Small intestine (tissue), 7 donors: ENCODE measurements at regions not wholly inside any gene's neighbourhood (a gene's known extent, or its start where the extent isn't known, plus 50 kb on each side); places are given as distances from the start of the nearest gene placed in this dataset.
A peak's percentile ranks its signal among the peaks of the same experiment; 100 is the strongest.
"Not testable (repeated sequence)": the region's sequence is repeated elsewhere in the genome, so short reads cannot be mapped to it uniquely, and the experiment has no call there.

Experiments used
- DNase-seq, 2 donors: peaks; one replicate each; pipeline versions ENCODE4 v3.0.0 to v3.0.0-alpha.2; 2013
- FAIRE-seq: peaks from 2 replicates; lab custom pipeline; 2012; peaks lifted over from hg19 to GRCh38; lab: Jason Lieb, UNC
- H3K27ac ChIP-seq, 3 donors: one replicate each; pipeline ENCODE4 v1.5.1; 2013; ENCODE audit warnings: low read length in 2 of 3, mild to moderate bottlenecking in 2 of 3, control low read depth in 1 of 3, inconsistent platforms in 1 of 3, low read depth in 1 of 3, moderate library complexity in 1 of 3
- H3K27me3 ChIP-seq, 3 donors: one replicate each; pipeline ENCODE4 v1.6.1; 2013; ENCODE audit warnings: low read length in 3 of 3, inconsistent platforms in 1 of 3; ENCODE audit not compliant: control insufficient read depth in 3 of 3, insufficient read depth in 3 of 3
- H3K36me3 ChIP-seq, 3 donors: one replicate each; pipeline ENCODE4 v1.6.1; 2013; ENCODE audit warnings: low read length in 3 of 3, inconsistent platforms in 1 of 3, low read depth in 1 of 3, mild to moderate bottlenecking in 1 of 3, moderate library complexity in 1 of 3; ENCODE audit not compliant: control insufficient read depth in 3 of 3, insufficient read depth in 2 of 3
- H3K4me1 ChIP-seq, 3 donors: one replicate each; pipeline ENCODE4 v1.6.1; 2013; ENCODE audit warnings: low read length in 2 of 3, inconsistent platforms in 1 of 3, low read depth in 1 of 3, mild to moderate bottlenecking in 1 of 3, moderate library complexity in 1 of 3; ENCODE audit not compliant: control insufficient read depth in 3 of 3, insufficient read depth in 2 of 3
- H3K4me3 ChIP-seq, 3 donors: one replicate each; pipeline ENCODE4 v1.5.1; 2013; ENCODE audit warnings: low read length in 3 of 3, control low read depth in 1 of 3, inconsistent platforms in 1 of 3, low read depth in 1 of 3, mild to moderate bottlenecking in 1 of 3, moderate library complexity in 1 of 3
- H3K9me3 ChIP-seq, 2 donors: one replicate each; pipeline ENCODE4 v1.6.1; 2013; ENCODE audit warnings: low read depth in 1 of 2, low read length in 1 of 2; ENCODE audit not compliant: control insufficient read depth in 2 of 2, insufficient read depth in 1 of 2
- WGBS, 3 donors: extraction: QIAGEN DNeasy Blood & Tissue Kit; methylation state at CpG; one replicate each; pipeline ENCODE4 v1.1.7; 2013; 5-methylcytosine and 5-hydroxymethylcytosine counted together
- donor health status: healthy with polysubstance abuse.
- donor health status: control.
- donor health status: control.
- donor health status: Bipolar disorder and iron deficiency.
- donor health status: healthy.

DNA sequence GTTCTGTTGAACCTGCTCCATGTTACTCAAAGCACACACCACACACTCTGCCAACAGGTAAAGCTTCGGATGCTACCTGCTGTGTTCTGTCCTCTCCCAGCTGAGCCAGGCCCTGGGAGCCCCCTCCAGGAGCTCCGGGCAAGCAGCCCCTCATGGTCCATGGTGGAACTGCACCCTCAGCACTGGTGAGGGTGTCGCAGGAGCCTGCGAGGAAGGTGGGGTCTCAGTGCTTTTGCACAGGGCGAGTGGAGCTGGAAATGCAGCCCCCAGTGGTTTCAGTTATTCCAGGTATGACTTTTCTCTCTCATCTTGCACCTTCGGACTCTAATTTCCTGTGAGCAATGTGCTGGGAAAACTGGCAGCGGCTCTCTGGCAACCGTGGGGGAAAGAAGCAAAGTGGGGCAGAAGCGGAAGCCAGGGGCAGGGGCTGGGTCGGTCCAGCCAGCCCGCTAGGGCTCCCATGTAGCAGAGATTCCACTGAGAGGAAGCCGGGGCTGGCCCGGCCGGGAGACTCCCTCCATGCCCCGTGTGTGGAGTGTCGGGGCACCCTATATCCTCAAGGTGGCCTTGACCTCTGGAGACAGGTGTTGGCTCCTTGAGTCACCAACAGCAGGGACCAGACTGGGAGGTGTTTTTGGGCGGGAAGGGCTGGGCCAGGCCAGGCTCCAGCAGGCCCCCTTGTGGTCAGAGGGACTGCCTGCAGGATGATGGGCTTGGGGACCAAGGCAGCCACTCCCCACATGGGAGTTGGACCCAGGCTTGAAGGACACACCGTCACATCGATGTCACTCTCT is 75.6 kb upstream of the PRSS3 start:
- peaks cover 0 to 3% (median 0%) of the 10 kb centered on the region in 3 donors for H3K4me1 ChIP-seq
- DNase-seq (peak; percentile 24 to 31), FAIRE-seq (no peak)
- H3K27me3 ChIP-seq: peaks cover 0 to 2% (median 2%) of the 10 kb centered on the region in 3 donors
- no peak overlapping the region for H3K27ac ChIP-seq
- no peaks in the 10 kb centered on the region for H3K36me3 ChIP-seq
- H3K9me3 ChIP-seq: no peaks in the 10 kb centered on the region
- 28 to 42% (median 30%) methylated on average over 18 to 19 of the region's 19 CpGs for WGBS, 3 donors
- H3K4me3 ChIP-seq: no peak overlapping the region

GRCh38 chr9:33721674-33722358 is 73.5 kb upstream of the PRSS3 start:
- no peak overlapping the region for H3K27ac ChIP-seq
- H3K36me3 ChIP-seq: no peaks in the 10 kb centered on the region
- peak; percentile 76 to 87 for DNase-seq
- WGBS, 3 donors: 26 to 27% (median 26%) methylated on average over 32 of the region's 32 CpGs
- H3K27me3 ChIP-seq: peaks cover 0 to 2% (median 2%) of the 10 kb centered on the region in 3 donors
- no peaks in the 10 kb centered on the region for H3K9me3 ChIP-seq
- no peak overlapping the region for H3K4me3 ChIP-seq
- peaks cover 0 to 3% (median 0%) of the 10 kb centered on the region in 3 donors for H3K4me1 ChIP-seq
- no peak for FAIRE-seq

DNA sequence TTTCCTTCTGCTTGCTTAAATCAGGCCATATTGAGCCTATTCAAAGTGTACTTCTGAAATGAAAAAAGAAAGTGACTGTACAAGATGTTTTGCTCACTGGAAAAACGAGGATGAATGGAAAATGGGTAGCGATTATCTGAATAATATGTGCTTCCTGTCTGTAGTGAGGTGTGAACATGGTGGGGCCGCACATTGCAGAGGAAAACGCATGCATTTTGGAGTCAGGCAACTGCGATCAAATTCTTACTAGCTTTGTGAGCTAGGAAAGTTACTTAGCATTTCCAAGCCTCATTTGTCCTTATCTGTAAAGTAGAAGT is 73.0 kb upstream of the PRSS3 start:
- Histone ChIP-seq H3K27me3 (peaks cover 0 to 2% (median 2%) of the 10 kb centered on the region in 3 donors), H3K27ac (no peak overlapping the region), H3K9me3 (no peaks in the 10 kb centered on the region), H3K4me1 (peaks cover 0 to 3% (median 0%) of the 10 kb centered on the region in 3 donors), H3K4me3 (no peak overlapping the region), H3K36me3 (no peaks in the 10 kb centered on the region)
- 54 to 57% (median 56%) methylated on average over 5 of the region's 5 CpGs for WGBS, 3 donors
- FAIRE-seq (no peak), DNase-seq (no peak)

- FAIRE-seq: no peak
- WGBS, 3 donors: 77 to 89% (median 77%) methylated on average over 1 of the region's 1 CpG
Measured at GRCh38 chr9:33728613-33729012, 66.7 kb upstream of the PRSS3 start.

GRCh38 chr9:33731142-33731541 is 64.2 kb upstream of the PRSS3 start:
- no peak for FAIRE-seq
- Histone ChIP-seq H3K27ac (no peak overlapping the region), H3K27me3 (no peaks in the 10 kb centered on the region), H3K4me3 (no peak overlapping the region), H3K4me1 (no peaks in the 10 kb centered on the region), H3K9me3 (no peaks in the 10 kb centered on the region), H3K36me3 (no peaks in the 10 kb centered on the region)
- no peak for DNase-seq
- 66 to 81% (median 80%) methylated on average over 4 of the region's 4 CpGs for whole genome bisulfite sequencing, 3 donors

More at GRCh38 chr9:33728613-33729012, 66.7 kb upstream of the PRSS3 start:
- no peak overlapping the region for H3K27ac ChIP-seq
- H3K4me3 ChIP-seq: no peak overlapping the region
- no peak for DNase-seq
- no peaks in the 10 kb centered on the region for H3K9me3 ChIP-seq
- H3K4me1 ChIP-seq: no peaks in the 10 kb centered on the region
- H3K36me3 ChIP-seq: no peaks in the 10 kb centered on the region
- H3K27me3 ChIP-seq: no peaks in the 10 kb centered on the region

- H3K27ac ChIP-seq: no peak overlapping the region
- H3K36me3 ChIP-seq: no peaks in the 10 kb centered on the region
- no peaks in the 10 kb centered on the region for H3K4me1 ChIP-seq
- H3K4me3 ChIP-seq: no peak overlapping the region
- WGBS, 3 donors: 71 to 87% (median 86%) methylated on average over 2 of the region's 2 CpGs
- H3K27me3 ChIP-seq: no peaks in the 10 kb centered on the region
- no peak for DNase-seq
- FAIRE-seq: no peak
- no peaks in the 10 kb centered on the region for H3K9me3 ChIP-seq
Measured at GRCh38 chr9:33731625-33732024, 63.7 kb upstream of the PRSS3 start.

DNA sequence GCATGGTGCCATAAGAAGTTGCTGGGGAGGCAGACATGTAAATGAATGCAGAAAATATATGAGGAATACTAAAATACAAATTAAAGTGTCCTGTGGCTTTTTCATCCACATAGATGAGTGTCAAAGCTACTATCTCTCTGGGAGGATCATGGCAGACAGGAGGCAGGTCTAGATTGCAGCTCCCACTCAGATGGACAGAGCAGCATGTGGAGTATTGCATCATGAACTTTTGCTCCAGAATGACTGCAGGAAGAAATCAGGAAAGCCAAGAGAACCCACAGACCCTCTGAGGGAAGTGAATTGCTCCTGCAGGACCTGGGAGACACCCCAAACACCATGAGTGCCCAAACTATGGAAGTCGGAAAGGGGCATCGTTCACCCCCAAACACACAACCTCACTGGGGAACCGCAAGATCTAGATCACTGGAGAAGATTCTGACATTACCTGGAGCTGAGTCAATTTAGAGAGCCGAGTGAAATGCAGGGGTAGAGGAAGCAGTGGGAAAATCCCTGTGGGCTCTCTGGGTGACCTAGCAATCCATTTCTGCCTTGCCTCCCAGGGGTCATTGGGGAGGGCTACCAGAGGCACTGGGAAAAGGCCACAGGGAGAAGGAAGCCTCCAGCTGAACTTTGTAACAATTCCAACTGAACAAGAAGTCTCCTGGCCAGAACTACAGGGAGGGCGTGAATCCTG is 61.0 kb upstream of the PRSS3 start:
- 75 to 82% (median 76%) methylated on average over 5 of the region's 5 CpGs for WGBS, 3 donors
- FAIRE-seq, H3K27me3 ChIP-seq: not testable (repeated sequence)

More for the DNA sequence above, 61.0 kb upstream of the PRSS3 start:
- not testable (repeated sequence) for H3K9me3 ChIP-seq, H3K36me3 ChIP-seq, DNase-seq, H3K4me1 ChIP-seq, H3K4me3 ChIP-seq
- peak overlapping the region in 1 of 3 donors; percentile 68 for H3K27ac ChIP-seq
